Neural progenitor cell (in vitro differentiated cells): ENCODE measurements at regions not wholly inside any gene's neighbourhood (a gene's known extent, or its start where the extent isn't known, plus 50 kb on each side); places are given as distances from the start of the nearest gene placed in this dataset.

Experiments used
- CTCF ChIP-seq: fragments of 200-600 bp; sonication (generic); IDR thresholded peaks from 2 replicates; pipeline ENCODE4 v1.5.1; 2017; ENCODE audit warnings: antibody characterized with exemption, mild to moderate bottlenecking
- EZH2 ChIP-seq: fragments of 200-600 bp; sonication (generic); IDR thresholded peaks from 2 replicates; pipeline ENCODE4 v1.6.1; 2017; ENCODE audit warnings: antibody characterized with exemption, mild to moderate bottlenecking, moderate library complexity
- EZH2phosphoT487 ChIP-seq: fragments of 200-600 bp; sonication (generic); IDR thresholded peaks from 2 replicates; pipeline ENCODE4 v1.6.1; 2017; ENCODE audit warnings: antibody characterized with exemption

GRCh38 chr2:217612211-217612610, 390.6 kb downstream of the TNS1 start:
- TF ChIP-seq CTCF: no peak
- no peak for TF ChIP-seq EZH2phosphoT487
- no peak for TF ChIP-seq EZH2
